CD8-positive, alpha-beta memory T cell (primary cell): ENCODE measurements at regions not wholly inside any gene's neighbourhood (a gene's known extent, or its start where the extent isn't known, plus 50 kb on each side); places are given as distances from the start of the nearest gene placed in this dataset.

ENCODE experiments used
- CTCF ChIA-PET: fragments of 350-600 bp; sonication (Branson Sonifier 250); formaldehyde crosslinking; loops from one replicate; lab custom pipeline; 2021; ENCODE audit warnings: antibody characterized with exemption; lab: Charles Lee
- POLR2A ChIA-PET: fragments of 350-600 bp; sonication (Branson Sonifier 250); formaldehyde crosslinking; loops from one replicate; lab custom pipeline; 2021; ENCODE audit warnings: antibody characterized with exemption; lab: Charles Lee
- DNase-seq, 5 donors: peaks; one replicate each; pipeline versions ENCODE4 v3.0.0 to v3.0.0-alpha.2; 2020 to 2022; ENCODE audit warnings: mixed read lengths in 1 of 5
- H3K27ac ChIP-seq: one replicate; pipeline ENCODE4 v1.7.0; 2013; ENCODE audit warnings: low read depth, mild to moderate bottlenecking, low read length, moderate library complexity
- H3K27me3 ChIP-seq: 2 replicates; pipeline ENCODE4 v1.7.0; 2013; ENCODE audit warnings: low read length, mild to moderate bottlenecking; ENCODE audit not compliant: insufficient read depth, poor library complexity, severe bottlenecking
- H3K36me3 ChIP-seq: 2 replicates; pipeline ENCODE4 v1.7.0; 2013; ENCODE audit warnings: mild to moderate bottlenecking, low read length, moderate library complexity; ENCODE audit not compliant: insufficient read depth
- H3K4me1 ChIP-seq: 2 replicates; pipeline ENCODE4 v1.7.0; 2013; ENCODE audit warnings: mild to moderate bottlenecking, low read length, moderate library complexity; ENCODE audit not compliant: insufficient read depth
- H3K4me3 ChIP-seq: 2 replicates; pipeline ENCODE4 v1.7.0; 2013; ENCODE audit warnings: mild to moderate bottlenecking, low read length
- H3K9me3 ChIP-seq: 2 replicates; pipeline ENCODE4 v1.7.0; 2013; ENCODE audit warnings: mild to moderate bottlenecking, low read length
- H3K27ac Mint-ChIP-seq, 8 donors: one replicate each; pipeline ENCODE4 v1.8.0; 2020 to 2021; ENCODE audit warnings: mixed read lengths in 8 of 8, mild to moderate bottlenecking in 6 of 8, inconsistent platforms in 3 of 8, moderate library complexity in 3 of 8
- H3K27me3 Mint-ChIP-seq, 2 donors: one replicate each; pipeline ENCODE4 v1.8.0; 2020 to 2021; ENCODE audit warnings: mixed read lengths in 2 of 2, mild to moderate bottlenecking in 1 of 2, moderate library complexity in 1 of 2
- H3K36me3 Mint-ChIP-seq, 3 donors: one replicate each; pipeline ENCODE4 v1.8.0; 2020 to 2021; ENCODE audit warnings: mixed read lengths in 3 of 3, inconsistent platforms in 1 of 3, mild to moderate bottlenecking in 1 of 3
- H3K4me1 Mint-ChIP-seq, 3 donors: one replicate each; pipeline ENCODE4 v1.8.0; 2020 to 2021; ENCODE audit warnings: mixed read lengths in 3 of 3, inconsistent platforms in 1 of 3, mild to moderate bottlenecking in 1 of 3
- H3K4me3 Mint-ChIP-seq, 7 donors: one replicate each; pipeline ENCODE4 v1.8.0; 2020 to 2021; ENCODE audit warnings: mixed read lengths in 7 of 7, mild to moderate bottlenecking in 6 of 7, moderate library complexity in 4 of 7, inconsistent platforms in 2 of 7
- H3K9me3 Mint-ChIP-seq, 5 donors: one replicate each; pipeline ENCODE4 v1.8.0; 2020 to 2022; ENCODE audit warnings: mixed read lengths in 5 of 5, mild to moderate bottlenecking in 3 of 5, moderate library complexity in 2 of 5, inconsistent platforms in 1 of 5

GRCh38 chrX:30967516-30967915 is 78.5 kb upstream of the TAB3 start:
- H3K27me3 Mint-ChIP-seq = peaks cover 3% of the 10 kb centered on the region in 2 donors
- CTCF ChIA-PET = no interaction called here
- H3K4me3 Mint-ChIP-seq = no peak overlapping the region
- Histone ChIP-seq H3K4me3 (no peak overlapping the region), H3K9me3 (no peaks in the 10 kb centered on the region), H3K27me3 (no peaks in the 10 kb centered on the region), H3K4me1 (no peaks in the 10 kb centered on the region), H3K27ac (no peak overlapping the region), H3K36me3 (no peaks in the 10 kb centered on the region)
- no peak for DNase-seq
- peaks cover 0 to 7% (median 5%) of the 10 kb centered on the region in 3 donors for H3K4me1 Mint-ChIP-seq
- H3K27ac Mint-ChIP-seq = no peak overlapping the region
- peaks cover 0 to 2% (median 0%) of the 10 kb centered on the region in 3 donors for H3K36me3 Mint-ChIP-seq
- POLR2A ChIA-PET = no interaction called here
- no peaks in the 10 kb centered on the region for H3K9me3 Mint-ChIP-seq

- Mint-ChIP-seq H3K9me3 (no peaks in the 10 kb centered on the region), H3K27ac (no peak overlapping the region), H3K27me3 (peaks cover 3% of the 10 kb centered on the region in 2 donors), H3K4me1 (no peaks in the 10 kb centered on the region), H3K36me3 (no peaks in the 10 kb centered on the region), H3K4me3 (no peak overlapping the region)
- ChIA-PET POLR2A (no interaction called here), CTCF (no interaction called here)
- no peaks in the 10 kb centered on the region for H3K4me1 ChIP-seq
- no peaks in the 10 kb centered on the region for H3K9me3 ChIP-seq
- no peaks in the 10 kb centered on the region for H3K36me3 ChIP-seq
- H3K4me3 ChIP-seq = no peak overlapping the region
- no peaks in the 10 kb centered on the region for H3K27me3 ChIP-seq
- DNase-seq = no peak
- H3K27ac ChIP-seq = no peak overlapping the region
Observed at GRCh38 chrX:30965767-30966166, 76.7 kb upstream of the TAB3 start.

GRCh38 chrX:30961387-30962174 is 72.5 kb upstream of the TAB3 start:
- Histone ChIP-seq H3K36me3 (no peaks in the 10 kb centered on the region), H3K27ac (no peak overlapping the region), H3K4me1 (no peaks in the 10 kb centered on the region), H3K4me3 (no peak overlapping the region), H3K9me3 (no peaks in the 10 kb centered on the region), H3K27me3 (no peaks in the 10 kb centered on the region)
- Mint-ChIP-seq H3K4me3 (no peak overlapping the region), H3K4me1 (no peaks in the 10 kb centered on the region), H3K27ac (no peak overlapping the region), H3K9me3 (no peaks in the 10 kb centered on the region), H3K27me3 (peaks cover 3 to 8% of the 10 kb centered on the region in 2 donors), H3K36me3 (no peaks in the 10 kb centered on the region)
- POLR2A ChIA-PET = no interaction called here
- CTCF ChIA-PET = no interaction called here
- DNase-seq = no peak

- no peaks in the 10 kb centered on the region for H3K9me3 ChIP-seq
- CTCF ChIA-PET = no interaction called here
- no peaks in the 10 kb centered on the region for H3K27me3 ChIP-seq
- no peaks in the 10 kb centered on the region for H3K4me1 Mint-ChIP-seq
- no peak overlapping the region for H3K4me3 Mint-ChIP-seq
- no peaks in the 10 kb centered on the region for H3K36me3 ChIP-seq
- H3K4me3 ChIP-seq = no peak overlapping the region
- no peak overlapping the region for H3K27ac Mint-ChIP-seq
- no peaks in the 10 kb centered on the region for H3K36me3 Mint-ChIP-seq
- peaks cover 0 to 5% of the 10 kb centered on the region in 2 donors for H3K27me3 Mint-ChIP-seq
- no peaks in the 10 kb centered on the region for H3K9me3 Mint-ChIP-seq
- POLR2A ChIA-PET = no interaction called here
- no peak overlapping the region for H3K27ac ChIP-seq
- DNase-seq = no peak
- no peaks in the 10 kb centered on the region for H3K4me1 ChIP-seq
Observed at GRCh38 chrX:30957753-30958152, 68.7 kb upstream of the TAB3 start.

- H3K4me3 Mint-ChIP-seq = no peak overlapping the region
- DNase-seq = no peak
- H3K9me3 ChIP-seq = no peaks in the 10 kb centered on the region
- H3K36me3 Mint-ChIP-seq = no peaks in the 10 kb centered on the region
- no peak overlapping the region for H3K4me3 ChIP-seq
- H3K4me1 ChIP-seq = no peaks in the 10 kb centered on the region
- ChIA-PET POLR2A (no interaction called here), CTCF (no interaction called here)
- no peaks in the 10 kb centered on the region for H3K36me3 ChIP-seq
- peaks cover 0 to 1% (median 0%) of the 10 kb centered on the region in 5 donors for H3K9me3 Mint-ChIP-seq
- no peak overlapping the region for H3K27ac Mint-ChIP-seq
- H3K27ac ChIP-seq = no peak overlapping the region
- no peaks in the 10 kb centered on the region for H3K4me1 Mint-ChIP-seq
- H3K27me3 Mint-ChIP-seq = peaks cover 0 to 5% of the 10 kb centered on the region in 2 donors
- no peaks in the 10 kb centered on the region for H3K27me3 ChIP-seq
Observed at GRCh38 chrX:30955687-30956086, 66.6 kb upstream of the TAB3 start.

- ChIA-PET CTCF (no interaction called here), POLR2A (no interaction called here)
- Histone ChIP-seq H3K9me3 (no peaks in the 10 kb centered on the region), H3K27ac (no peak overlapping the region), H3K36me3 (no peaks in the 10 kb centered on the region), H3K4me3 (no peak overlapping the region), H3K27me3 (no peaks in the 10 kb centered on the region), H3K4me1 (no peaks in the 10 kb centered on the region)
- Mint-ChIP-seq H3K27me3 (peaks cover 2 to 6% of the 10 kb centered on the region in 2 donors), H3K9me3 (peaks cover 0 to 3% (median 0%) of the 10 kb centered on the region in 5 donors), H3K27ac (no peak overlapping the region), H3K36me3 (no peaks in the 10 kb centered on the region), H3K4me3 (no peak overlapping the region), H3K4me1 (no peaks in the 10 kb centered on the region)
- no peak for DNase-seq
Observed at GRCh38 chrX:30951003-30951402, 61.9 kb upstream of the TAB3 start.

- no peaks in the 10 kb centered on the region for H3K36me3 Mint-ChIP-seq
- Histone ChIP-seq H3K36me3 (no peaks in the 10 kb centered on the region), H3K4me1 (no peaks in the 10 kb centered on the region), H3K27ac (no peak overlapping the region), H3K4me3 (no peak overlapping the region), H3K27me3 (no peaks in the 10 kb centered on the region), H3K9me3 (no peaks in the 10 kb centered on the region)
- H3K27ac Mint-ChIP-seq = no peak overlapping the region
- no peaks in the 10 kb centered on the region for H3K4me1 Mint-ChIP-seq
- POLR2A ChIA-PET = no interaction called here
- DNase-seq = no peak
- peaks cover 2 to 6% of the 10 kb centered on the region in 2 donors for H3K27me3 Mint-ChIP-seq
- CTCF ChIA-PET = no interaction called here
- peaks cover 0 to 3% (median 0%) of the 10 kb centered on the region in 5 donors for H3K9me3 Mint-ChIP-seq
- no peak overlapping the region for H3K4me3 Mint-ChIP-seq
Observed at GRCh38 chrX:30950391-30950790, 61.3 kb upstream of the TAB3 start.

- Histone ChIP-seq H3K9me3 (no peaks in the 10 kb centered on the region), H3K36me3 (no peaks in the 10 kb centered on the region), H3K27ac (no peak overlapping the region), H3K4me3 (no peak overlapping the region), H3K27me3 (no peaks in the 10 kb centered on the region), H3K4me1 (no peaks in the 10 kb centered on the region)
- Mint-ChIP-seq H3K27me3 (peaks cover 2 to 6% of the 10 kb centered on the region in 2 donors), H3K36me3 (no peaks in the 10 kb centered on the region), H3K9me3 (peaks cover 0 to 3% (median 0%) of the 10 kb centered on the region in 5 donors), H3K4me3 (no peak overlapping the region), H3K27ac (no peak overlapping the region), H3K4me1 (no peaks in the 10 kb centered on the region)
- POLR2A ChIA-PET = no interaction called here
- DNase-seq = no peak
- CTCF ChIA-PET = no interaction called here
Observed at GRCh38 chrX:30949554-30949953, 60.5 kb upstream of the TAB3 start.
